SK-N-SH treated with all-trans-retinoic acid at 6 μM for 48 hours (cell line): ENCODE measurements at regions not wholly inside any gene's neighbourhood (a gene's known extent, or its start where the extent isn't known, plus 50 kb on each side); places are given as distances from the start of the nearest gene placed in this dataset.

Experiments
- ARNTL ChIP-seq: fragments of 450-650 bp; formaldehyde crosslinking; IDR thresholded peaks from 2 replicates; pipeline ENCODE4 v1.5.0; 2020; ENCODE audit warnings: low read depth, mild to moderate bottlenecking, moderate library complexity, borderline replicate concordance
- BACH2 ChIP-seq: fragments of 250-450 bp; sonication (Bioruptor Pico); IDR thresholded peaks from 2 replicates; pipeline ENCODE4 v1.9.0; 2021; ENCODE audit warnings: mild to moderate bottlenecking, borderline replicate concordance
- PPARA ChIP-seq: fragments of 250-450 bp; sonication (Bioruptor Pico); IDR thresholded peaks from 2 replicates; pipeline ENCODE4 v1.5.0; 2020; ENCODE audit warnings: mild to moderate bottlenecking, borderline replicate concordance
- ZFP3 ChIP-seq: fragments of 250-450 bp; sonication (Bioruptor Pico); IDR thresholded peaks from 2 replicates; pipeline ENCODE4 v1.5.0; 2020; ENCODE audit warnings: mild to moderate bottlenecking, moderate library complexity
- TF ChIP-seq, protein P1 (sequence below): fragments of 250-450 bp; sonication (Bioruptor Pico); IDR thresholded peaks from 2 replicates; pipeline ENCODE4 v1.5.1; 2020; ENCODE audit warnings: low read depth, mild to moderate bottlenecking, moderate library complexity

DNA sequence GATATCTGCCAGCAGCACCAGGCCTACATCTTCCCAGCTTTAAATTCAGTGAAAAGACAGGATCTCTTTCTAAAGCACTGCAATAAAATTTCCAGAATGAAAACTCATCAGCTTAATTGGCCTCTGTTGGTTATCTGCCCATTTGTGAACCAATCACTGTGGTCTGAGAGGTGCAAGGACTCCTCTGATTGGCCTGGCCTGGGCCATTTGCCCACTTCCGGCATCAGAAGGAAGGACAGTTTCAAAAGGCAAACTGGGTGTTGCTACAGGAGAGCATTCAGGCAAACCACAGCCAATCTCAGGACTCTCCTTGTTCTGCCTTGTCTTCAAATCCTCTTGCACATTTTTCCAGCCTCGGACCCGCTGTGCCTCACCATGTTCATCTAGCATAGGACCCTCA lies 163.9 kb upstream of the CCDC150 start:
- TF ChIP-seq, protein P1, sequence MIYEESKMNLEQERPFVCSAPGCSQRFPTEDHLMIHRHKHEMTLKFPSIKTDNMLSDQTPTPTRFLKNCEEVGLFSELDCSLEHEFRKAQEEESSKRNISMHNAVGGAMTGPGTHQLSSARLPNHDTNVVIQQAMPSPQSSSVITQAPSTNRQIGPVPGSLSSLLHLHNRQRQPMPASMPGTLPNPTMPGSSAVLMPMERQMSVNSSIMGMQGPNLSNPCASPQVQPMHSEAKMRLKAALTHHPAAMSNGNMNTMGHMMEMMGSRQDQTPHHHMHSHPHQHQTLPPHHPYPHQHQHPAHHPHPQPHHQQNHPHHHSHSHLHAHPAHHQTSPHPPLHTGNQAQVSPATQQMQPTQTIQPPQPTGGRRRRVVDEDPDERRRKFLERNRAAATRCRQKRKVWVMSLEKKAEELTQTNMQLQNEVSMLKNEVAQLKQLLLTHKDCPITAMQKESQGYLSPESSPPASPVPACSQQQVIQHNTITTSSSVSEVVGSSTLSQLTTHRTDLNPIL (CRISPR knock-in tag): no peak
- TF ChIP-seq ARNTL (CRISPR knock-in tag) (no peak), PPARA (CRISPR knock-in tag) (no peak), BACH2 (no peak), ZFP3 (CRISPR knock-in tag) (no peak)
